Natural killer cell (primary cell): ENCODE measurements at regions not wholly inside any gene's neighbourhood (a gene's known extent, or its start where the extent isn't known, plus 50 kb on each side); places are given as distances from the start of the nearest gene placed in this dataset.

ENCODE experiments used
- ATAC-seq, 3 donors: fragments of 150-1000 bp in 2 of 3; fragments of 200-7000 bp in 1 of 3; cut with Tn5 transposase; 1 replicate in 1 of 3; 2 replicates in 2 of 3; pipeline ENCODE4 v1.10.0; 2021; ENCODE audit warnings: mild to moderate bottlenecking in 2 of 3, moderate library complexity in 2 of 3
- DNase-seq, 2 donors: peaks; one replicate each; pipeline versions ENCODE4 v3.0.0 to v3.0.0-alpha.2; 2013 to 2021; ENCODE audit warnings: mixed read lengths in 1 of 2
- H3K27ac ChIP-seq: one replicate; pipeline ENCODE4 v1.5.1; 2013; ENCODE audit warnings: mild to moderate bottlenecking, low read length
- H3K27me3 ChIP-seq: one replicate; pipeline ENCODE4 v1.6.1; 2013; ENCODE audit warnings: low read length; ENCODE audit not compliant: control insufficient read depth, insufficient read depth
- H3K36me3 ChIP-seq: one replicate; pipeline ENCODE4 v1.6.1; 2013; ENCODE audit warnings: low read length; ENCODE audit not compliant: control insufficient read depth, insufficient read depth
- H3K4me1 ChIP-seq: one replicate; pipeline ENCODE4 v1.6.1; 2013; ENCODE audit warnings: low read length; ENCODE audit not compliant: control insufficient read depth, insufficient read depth
- H3K4me3 ChIP-seq: one replicate; pipeline ENCODE4 v1.5.1; 2013; ENCODE audit warnings: low read length
- H3K9me3 ChIP-seq: one replicate; pipeline ENCODE4 v1.6.1; 2013; ENCODE audit warnings: low read length; ENCODE audit not compliant: control insufficient read depth, insufficient read depth
- H3K27ac Mint-ChIP-seq, 2 donors: one replicate each; pipeline ENCODE4 v1.8.0; 2022; ENCODE audit warnings: mild to moderate bottlenecking in 2 of 2, mixed read lengths in 2 of 2, moderate library complexity in 1 of 2
- H3K27me3 Mint-ChIP-seq, 2 donors: one replicate each; pipeline ENCODE4 v1.8.0; 2022; ENCODE audit warnings: low read depth in 2 of 2, mixed read lengths in 2 of 2
- H3K36me3 Mint-ChIP-seq: one replicate; pipeline ENCODE4 v1.8.0; 2022; ENCODE audit warnings: mixed read lengths
- H3K4me1 Mint-ChIP-seq, 2 donors: one replicate each; pipeline ENCODE4 v1.8.0; 2022; ENCODE audit warnings: mixed read lengths in 2 of 2
- H3K4me3 Mint-ChIP-seq: one replicate; pipeline ENCODE4 v1.8.0; 2022; ENCODE audit warnings: mild to moderate bottlenecking, moderate library complexity, mixed read lengths
- H3K9me3 Mint-ChIP-seq, 2 donors: one replicate each; pipeline ENCODE4 v1.8.0; 2022; ENCODE audit warnings: mixed read lengths in 2 of 2
- WGBS: methylation state at CpG from one replicate; pipeline ENCODE4 v1.1.7; 2013; ENCODE audit warnings: missing lambda C conversion rate; ENCODE audit not compliant: insufficient coverage; 5-methylcytosine and 5-hydroxymethylcytosine counted together
- intact Hi-C: fragments of 100-400 bp; cut with micrococcal nuclease; formaldehyde crosslinking; loops from one replicate; pipeline ENCODE4 v1.14.2; 2022
- TF ChIP-seq, protein P1 (sequence below): fragments of 200-600 bp; IDR thresholded peaks from one replicate; pipeline ENCODE4 v1.8.0; 2022; ENCODE audit warnings: antibody characterized with exemption

DNA sequence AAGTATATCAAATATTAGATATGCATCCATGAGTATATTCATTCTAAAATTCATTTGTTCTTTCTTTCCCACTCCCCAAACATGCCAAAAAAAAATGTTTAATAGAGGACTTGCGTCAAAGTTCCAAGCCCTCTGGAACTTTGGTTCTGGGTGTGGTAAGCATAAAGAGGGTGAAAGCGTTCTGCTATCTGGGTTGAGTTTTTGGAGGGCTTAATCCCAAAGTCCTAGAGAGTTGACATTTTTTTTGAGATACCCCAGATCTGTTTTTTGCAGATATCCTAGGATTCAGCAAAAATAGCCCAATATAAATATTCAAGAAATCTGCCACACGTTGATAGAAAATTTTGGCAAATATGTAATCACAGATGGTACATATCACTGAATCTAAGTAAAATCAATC lies 424.3 kb upstream of the CBLB start:
- TF ChIP-seq, protein P1, sequence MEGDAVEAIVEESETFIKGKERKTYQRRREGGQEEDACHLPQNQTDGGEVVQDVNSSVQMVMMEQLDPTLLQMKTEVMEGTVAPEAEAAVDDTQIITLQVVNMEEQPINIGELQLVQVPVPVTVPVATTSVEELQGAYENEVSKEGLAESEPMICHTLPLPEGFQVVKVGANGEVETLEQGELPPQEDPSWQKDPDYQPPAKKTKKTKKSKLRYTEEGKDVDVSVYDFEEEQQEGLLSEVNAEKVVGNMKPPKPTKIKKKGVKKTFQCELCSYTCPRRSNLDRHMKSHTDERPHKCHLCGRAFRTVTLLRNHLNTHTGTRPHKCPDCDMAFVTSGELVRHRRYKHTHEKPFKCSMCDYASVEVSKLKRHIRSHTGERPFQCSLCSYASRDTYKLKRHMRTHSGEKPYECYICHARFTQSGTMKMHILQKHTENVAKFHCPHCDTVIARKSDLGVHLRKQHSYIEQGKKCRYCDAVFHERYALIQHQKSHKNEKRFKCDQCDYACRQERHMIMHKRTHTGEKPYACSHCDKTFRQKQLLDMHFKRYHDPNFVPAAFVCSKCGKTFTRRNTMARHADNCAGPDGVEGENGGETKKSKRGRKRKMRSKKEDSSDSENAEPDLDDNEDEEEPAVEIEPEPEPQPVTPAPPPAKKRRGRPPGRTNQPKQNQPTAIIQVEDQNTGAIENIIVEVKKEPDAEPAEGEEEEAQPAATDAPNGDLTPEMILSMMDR: no peak
- Histone ChIP-seq H3K4me1 (no peaks in the 10 kb centered on the region), H3K27me3 (no peaks in the 10 kb centered on the region), H3K4me3 (no peak overlapping the region), H3K27ac (no peak overlapping the region), H3K36me3 (no peaks in the 10 kb centered on the region), H3K9me3 (no peaks in the 10 kb centered on the region)
- peaks cover 7% of the 10 kb centered on the region in 2 donors for H3K4me1 Mint-ChIP-seq
- no peak overlapping the region for H3K4me3 Mint-ChIP-seq
- H3K27me3 Mint-ChIP-seq: no peaks in the 10 kb centered on the region
- H3K36me3 Mint-ChIP-seq: no peaks in the 10 kb centered on the region
- no peaks in the 10 kb centered on the region for H3K9me3 Mint-ChIP-seq
- H3K27ac Mint-ChIP-seq: no peak overlapping the region
- WGBS: 100% methylated on average over 2 of the region's 3 CpGs
- intact Hi-C loops: no loop called here
- ATAC-seq: no peak
- no peak for DNase-seq

DNA sequence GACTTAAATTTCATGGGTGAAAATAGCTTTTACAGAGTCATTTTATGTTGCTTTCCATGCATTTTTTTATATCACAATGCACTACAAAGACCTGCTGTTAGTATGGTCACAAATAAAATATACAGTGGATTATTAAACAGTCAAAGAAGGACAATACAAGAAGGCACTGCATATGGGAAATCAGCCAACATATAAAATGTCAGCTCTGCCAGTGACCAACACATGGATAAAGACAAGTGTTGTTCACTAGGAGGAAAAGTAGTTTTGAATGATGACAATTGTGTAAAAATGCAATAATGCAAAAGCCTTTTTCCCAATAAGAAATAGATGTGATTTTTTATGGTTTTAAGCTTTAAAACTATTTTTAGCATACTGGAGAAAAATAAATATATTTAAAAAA lies 425.3 kb upstream of the CBLB start:
- no peak overlapping the region for H3K27ac ChIP-seq
- H3K27me3 ChIP-seq: no peaks in the 10 kb centered on the region
- H3K9me3 ChIP-seq: no peaks in the 10 kb centered on the region
- no peak for ATAC-seq
- H3K36me3 Mint-ChIP-seq: no peaks in the 10 kb centered on the region
- H3K4me3 Mint-ChIP-seq: no peak overlapping the region
- H3K27me3 Mint-ChIP-seq: no peaks in the 10 kb centered on the region
- H3K4me1 ChIP-seq: no peaks in the 10 kb centered on the region
- no peaks in the 10 kb centered on the region for H3K9me3 Mint-ChIP-seq
- no peak overlapping the region for H3K4me3 ChIP-seq
- H3K36me3 ChIP-seq: no peaks in the 10 kb centered on the region
- intact Hi-C loops: no loop called here
- TF ChIP-seq, protein P1: no peak
- H3K4me1 Mint-ChIP-seq: peaks cover 8% of the 10 kb centered on the region in 2 donors
- H3K27ac Mint-ChIP-seq: no peak overlapping the region
- no peak for DNase-seq

GRCh38 chr3:106296062-106296461 lies 427.2 kb upstream of the CBLB start:
- no peaks in the 10 kb centered on the region for H3K36me3 ChIP-seq
- no peak overlapping the region for H3K4me3 ChIP-seq
- whole genome bisulfite sequencing: 91% methylated on average over 5 of the region's 5 CpGs
- no peaks in the 10 kb centered on the region for H3K9me3 ChIP-seq
- TF ChIP-seq, protein P1: no peak
- no peaks in the 10 kb centered on the region for H3K9me3 Mint-ChIP-seq
- intact Hi-C loops: no loop called here
- H3K27me3 ChIP-seq: no peaks in the 10 kb centered on the region
- DNase-seq: no peak
- ATAC-seq: no peak
- no peak overlapping the region for H3K27ac Mint-ChIP-seq
- H3K4me1 Mint-ChIP-seq: peaks cover 7 to 9% of the 10 kb centered on the region in 2 donors
- no peaks in the 10 kb centered on the region for H3K36me3 Mint-ChIP-seq
- no peak overlapping the region for H3K4me3 Mint-ChIP-seq
- H3K4me1 ChIP-seq: no peaks in the 10 kb centered on the region
- no peaks in the 10 kb centered on the region for H3K27me3 Mint-ChIP-seq
- H3K27ac ChIP-seq: no peak overlapping the region

- Mint-ChIP-seq H3K36me3 (no peaks in the 10 kb centered on the region), H3K27me3 (no peaks in the 10 kb centered on the region), H3K4me1 (peaks cover 12 to 14% of the 10 kb centered on the region in 2 donors), H3K27ac (no peak overlapping the region), H3K9me3 (no peaks in the 10 kb centered on the region), H3K4me3 (no peak overlapping the region)
- intact Hi-C loops: no loop called here
- ATAC-seq (peak in 1 of 3 donors; percentile 44), DNase-seq (no peak)
- WGBS: 77% methylated on average over 1 of the region's 2 CpGs
- H3K9me3 ChIP-seq: no peaks in the 10 kb centered on the region
- no peak overlapping the region for H3K4me3 ChIP-seq
- H3K27me3 ChIP-seq: no peaks in the 10 kb centered on the region
- H3K4me1 ChIP-seq: no peaks in the 10 kb centered on the region
- no peak overlapping the region for H3K27ac ChIP-seq
- H3K36me3 ChIP-seq: no peaks in the 10 kb centered on the region
- TF ChIP-seq, protein P1: no peak
Measured at GRCh38 chr3:106299300-106300098, 430.7 kb upstream of the CBLB start.
